ENCODE measurements at regions not wholly inside any gene's neighbourhood (a gene's known extent, or its start where the extent isn't known, plus 50 kb on each side); places are given as distances from the start of the nearest gene placed in this dataset.

DNA sequence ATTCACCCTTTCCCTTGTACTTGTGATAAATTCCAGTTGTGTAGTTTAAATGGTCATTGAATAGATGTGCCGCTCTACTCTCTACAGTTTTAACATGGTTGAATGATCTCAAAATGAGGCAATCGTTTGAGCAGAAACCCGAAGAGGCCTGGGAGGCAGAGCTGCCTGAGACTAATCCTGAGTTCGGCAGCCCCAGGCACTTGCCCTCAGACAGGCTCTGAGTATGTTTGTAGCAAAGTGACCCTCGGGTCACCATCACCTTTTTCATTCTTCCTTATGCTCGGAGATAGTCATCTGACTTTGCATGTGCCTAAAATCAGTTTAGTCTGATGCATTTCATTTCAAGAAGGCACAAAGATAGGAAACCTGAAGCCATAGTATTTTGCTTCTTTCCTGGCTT, 184.0 kb upstream of the RBFOX1 start:
- Histone ChIP-seq H3K27ac (ENCODE audit: low read length) (no peak overlapping the region), H3K9me3 (ENCODE audit: control insufficient read depth in 2 of 2, low read length in 2 of 2) (no peaks in the 10 kb centered on the region), H3K4me3 (ENCODE audit: low read length in 2 of 2) (no peak overlapping the region), H3K36me3 (ENCODE audit: control insufficient read depth in 2 of 2, insufficient read depth in 2 of 2, low read length in 2 of 2) (no peaks in the 10 kb centered on the region), H3K9ac (ENCODE audit: low read length in 2 of 2) (no peak overlapping the region), H3K27me3 (ENCODE audit: control insufficient read depth in 1 of 2, insufficient read depth in 2 of 2, low read length in 2 of 2) (no peaks in the 10 kb centered on the region), H3K4me1 (ENCODE audit: control insufficient read depth, insufficient read depth, low read length) (no peaks in the 10 kb centered on the region)

DNA sequence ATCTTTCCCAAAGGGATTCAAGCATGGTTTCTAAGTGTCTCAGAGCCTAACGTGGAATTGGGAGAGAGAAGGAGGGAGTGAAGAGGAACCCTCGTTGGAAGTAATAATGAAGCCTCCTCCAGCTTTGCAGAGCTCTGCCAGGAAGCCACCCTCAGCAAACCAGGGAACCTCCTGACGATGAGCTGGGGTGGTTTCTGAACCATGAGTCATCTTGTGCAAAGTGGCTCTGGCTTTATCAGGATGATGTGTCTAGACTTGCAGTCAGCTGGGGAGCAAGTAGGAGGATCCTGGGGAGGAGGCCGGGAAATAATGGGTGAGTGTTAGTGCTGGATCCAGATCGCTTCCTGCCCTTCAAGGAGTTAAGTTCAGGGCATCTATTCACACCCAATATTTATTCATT, 191.7 kb upstream of the RBFOX1 start:
- peaks cover 0 to 3% of the 10 kb centered on the region in 2 donors for H3K9me3 ChIP-seq (ENCODE audit: control insufficient read depth in 2 of 2, low read length in 2 of 2)

DNA sequence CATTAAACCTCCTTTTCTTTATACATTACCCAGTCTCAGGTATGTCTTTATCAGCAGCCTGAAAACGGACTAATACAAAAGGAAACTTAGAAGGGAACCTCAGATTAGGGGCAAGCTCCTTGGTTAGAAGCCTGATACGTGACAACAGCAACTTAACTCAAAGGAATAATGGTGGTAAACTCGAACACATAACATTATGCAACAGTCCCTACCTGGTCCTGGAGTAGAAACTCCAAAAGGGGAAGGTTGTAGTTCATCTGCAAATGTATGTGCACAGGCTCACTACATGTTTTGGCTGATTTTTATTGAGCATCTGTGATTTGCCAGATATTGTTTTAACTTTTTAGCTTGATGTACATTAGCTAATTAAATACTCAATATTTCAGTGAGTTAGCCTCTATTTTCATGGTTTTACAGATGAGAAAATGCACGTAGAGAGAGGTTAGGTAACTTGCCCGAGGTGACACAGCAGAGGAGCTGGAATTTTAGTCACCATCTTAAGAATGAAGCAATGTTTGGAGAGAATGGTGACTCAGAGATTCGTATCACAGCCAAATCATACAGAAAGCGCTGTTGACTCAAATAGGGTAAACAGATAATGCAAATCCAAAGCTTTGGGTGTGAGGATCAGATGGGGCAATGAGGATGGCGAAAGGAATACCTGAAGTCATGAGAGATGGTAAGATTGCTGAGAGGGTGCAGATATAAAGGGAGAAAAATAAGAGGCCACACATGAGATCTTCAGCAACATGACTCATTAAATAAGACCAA, 194.9 kb upstream of the RBFOX1 start:
- Histone ChIP-seq H3K27me3 (ENCODE audit: control insufficient read depth in 1 of 2, insufficient read depth in 2 of 2, low read length in 2 of 2) (no peaks in the 10 kb centered on the region), H3K9me3 (ENCODE audit: control insufficient read depth in 2 of 2, low read length in 2 of 2) (peaks cover 0 to 3% of the 10 kb centered on the region in 2 donors), H3K9ac (ENCODE audit: low read length in 2 of 2) (no peak overlapping the region), H3K36me3 (ENCODE audit: control insufficient read depth in 2 of 2, insufficient read depth in 2 of 2, low read length in 2 of 2) (no peaks in the 10 kb centered on the region), H3K4me3 (ENCODE audit: low read length in 2 of 2) (no peak overlapping the region), H3K27ac (ENCODE audit: low read length) (no peak overlapping the region), H3K4me1 (ENCODE audit: control insufficient read depth, insufficient read depth, low read length) (no peaks in the 10 kb centered on the region)

More for the DNA sequence above, 191.7 kb upstream of the RBFOX1 start:
- Histone ChIP-seq H3K27ac (ENCODE audit: low read length) (no peak overlapping the region), H3K9ac (ENCODE audit: low read length in 2 of 2) (no peak overlapping the region), H3K36me3 (ENCODE audit: control insufficient read depth in 2 of 2, insufficient read depth in 2 of 2, low read length in 2 of 2) (no peaks in the 10 kb centered on the region), H3K4me3 (ENCODE audit: low read length in 2 of 2) (no peak overlapping the region), H3K4me1 (ENCODE audit: control insufficient read depth, insufficient read depth, low read length) (no peaks in the 10 kb centered on the region), H3K27me3 (ENCODE audit: control insufficient read depth in 1 of 2, insufficient read depth in 2 of 2, low read length in 2 of 2) (no peaks in the 10 kb centered on the region)

DNA sequence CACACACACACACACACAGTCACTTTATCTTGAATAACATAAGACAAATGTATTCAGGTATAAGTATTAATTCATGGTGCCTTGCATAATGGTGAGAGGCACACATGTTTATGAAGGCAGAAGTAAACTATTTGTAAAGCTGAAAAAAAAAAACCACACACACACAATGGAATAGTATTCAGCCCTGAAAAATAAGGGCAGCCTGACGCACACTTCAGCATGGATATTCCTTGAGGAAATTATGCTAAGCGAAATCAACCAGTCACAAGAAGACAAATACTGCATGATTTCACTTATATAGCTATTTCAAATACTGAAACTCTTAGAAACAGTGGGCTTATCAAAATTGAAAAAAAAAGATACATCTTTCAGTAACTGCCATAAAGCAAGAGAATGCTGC, 200.2 kb upstream of the RBFOX1 start:
- H3K9ac ChIP-seq (ENCODE audit: low read length in 2 of 2) = no peak overlapping the region
- peaks cover 0 to 3% of the 10 kb centered on the region in 2 donors for H3K9me3 ChIP-seq (ENCODE audit: control insufficient read depth in 2 of 2, low read length in 2 of 2)
- H3K27me3 ChIP-seq (ENCODE audit: control insufficient read depth in 1 of 2, insufficient read depth in 2 of 2, low read length in 2 of 2) = no peaks in the 10 kb centered on the region
- H3K4me3 ChIP-seq (ENCODE audit: low read length in 2 of 2) = no peak overlapping the region
- no peak overlapping the region for H3K27ac ChIP-seq (ENCODE audit: low read length)
- no peaks in the 10 kb centered on the region for H3K36me3 ChIP-seq (ENCODE audit: control insufficient read depth in 2 of 2, insufficient read depth in 2 of 2, low read length in 2 of 2)
- no peaks in the 10 kb centered on the region for H3K4me1 ChIP-seq (ENCODE audit: control insufficient read depth, insufficient read depth, low read length)

DNA sequence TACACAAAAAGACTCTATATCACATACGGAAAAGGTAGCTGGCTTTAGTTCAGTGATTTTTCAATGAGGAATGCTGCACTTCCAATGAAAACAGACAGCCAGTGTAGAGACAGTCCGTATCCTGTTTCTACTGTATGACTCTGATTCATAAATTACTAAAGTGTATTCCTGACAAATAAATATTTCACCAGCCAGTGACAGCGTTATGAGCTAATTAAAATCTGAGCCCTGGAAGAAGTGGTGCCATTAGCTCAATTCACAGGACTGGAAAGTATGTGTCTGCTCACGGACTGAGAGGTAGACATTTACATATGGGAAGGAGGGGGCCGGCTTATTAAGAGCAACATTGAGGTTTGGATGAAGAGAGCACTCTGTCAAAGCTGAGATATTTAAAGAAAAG, 207.9 kb upstream of the RBFOX1 start:
- H3K27me3 ChIP-seq (ENCODE audit: control insufficient read depth in 1 of 2, insufficient read depth in 2 of 2, low read length in 2 of 2) = no peaks in the 10 kb centered on the region
- no peak overlapping the region for H3K9ac ChIP-seq (ENCODE audit: low read length in 2 of 2)
- no peaks in the 10 kb centered on the region for H3K4me1 ChIP-seq (ENCODE audit: control insufficient read depth, insufficient read depth, low read length)
- H3K27ac ChIP-seq (ENCODE audit: low read length) = no peak overlapping the region
- H3K9me3 ChIP-seq (ENCODE audit: control insufficient read depth in 2 of 2, low read length in 2 of 2) = no peaks in the 10 kb centered on the region
- H3K36me3 ChIP-seq (ENCODE audit: control insufficient read depth in 2 of 2, insufficient read depth in 2 of 2, low read length in 2 of 2) = no peaks in the 10 kb centered on the region
- H3K4me3 ChIP-seq (ENCODE audit: low read length in 2 of 2) = no peak overlapping the region

DNA sequence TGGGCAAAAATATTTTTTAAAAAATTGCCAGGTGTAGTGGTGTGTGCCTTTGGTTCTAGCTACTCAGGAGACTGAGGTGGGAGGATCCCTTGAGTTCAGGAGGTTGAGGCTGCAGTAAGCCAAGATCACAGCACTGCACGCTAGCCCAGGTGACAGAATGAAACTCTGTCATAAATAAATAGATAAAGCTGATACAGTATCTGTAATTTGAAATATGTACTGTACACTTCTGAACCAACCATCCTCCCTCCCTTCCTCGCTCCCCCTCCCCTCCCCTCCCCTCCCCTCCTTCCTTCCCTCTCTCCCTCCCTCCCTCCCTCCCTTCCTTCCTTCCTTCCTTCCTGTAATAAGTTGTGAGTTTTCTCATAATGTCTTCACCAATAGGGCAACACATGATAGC, 208.4 kb upstream of the RBFOX1 start:
- H3K9me3 ChIP-seq (ENCODE audit: control insufficient read depth in 2 of 2, low read length in 2 of 2) = no peaks in the 10 kb centered on the region

DNA sequence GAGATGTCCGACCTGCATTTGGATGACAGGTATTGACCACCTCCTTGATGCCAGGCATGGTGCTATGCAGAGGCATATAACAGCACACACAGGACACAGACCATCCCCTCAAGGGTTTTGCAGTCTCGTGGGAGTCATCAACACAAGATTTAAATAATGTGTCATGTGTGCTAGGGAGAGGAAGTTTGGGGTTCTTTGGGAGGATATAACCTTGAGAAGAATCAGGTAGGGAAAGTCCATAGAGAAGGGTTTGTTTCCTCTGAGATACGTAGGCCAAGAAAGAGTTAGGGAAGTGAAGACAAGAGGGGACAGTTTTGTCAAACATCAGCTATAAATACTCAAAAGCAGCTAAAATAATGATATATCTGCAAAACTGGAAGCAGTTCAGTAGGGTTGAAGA, 215.9 kb upstream of the RBFOX1 start:
- H3K9me3 ChIP-seq (ENCODE audit: control insufficient read depth in 2 of 2, low read length in 2 of 2) = no peaks in the 10 kb centered on the region
- H3K27ac ChIP-seq (ENCODE audit: low read length) = no peak overlapping the region
- no peaks in the 10 kb centered on the region for H3K4me1 ChIP-seq (ENCODE audit: control insufficient read depth, insufficient read depth, low read length)
- H3K4me3 ChIP-seq (ENCODE audit: low read length in 2 of 2) = no peak overlapping the region
- H3K9ac ChIP-seq (ENCODE audit: low read length in 2 of 2) = no peak overlapping the region
- no peaks in the 10 kb centered on the region for H3K27me3 ChIP-seq (ENCODE audit: control insufficient read depth in 1 of 2, insufficient read depth in 2 of 2, low read length in 2 of 2)
- no peaks in the 10 kb centered on the region for H3K36me3 ChIP-seq (ENCODE audit: control insufficient read depth in 2 of 2, insufficient read depth in 2 of 2, low read length in 2 of 2)

More for the DNA sequence above, 208.4 kb upstream of the RBFOX1 start:
- no peak overlapping the region for H3K4me3 ChIP-seq (ENCODE audit: low read length in 2 of 2)
- H3K27me3 ChIP-seq (ENCODE audit: control insufficient read depth in 1 of 2, insufficient read depth in 2 of 2, low read length in 2 of 2) = no peaks in the 10 kb centered on the region
- no peak overlapping the region for H3K9ac ChIP-seq (ENCODE audit: low read length in 2 of 2)
- H3K27ac ChIP-seq (ENCODE audit: low read length) = no peak overlapping the region
- no peaks in the 10 kb centered on the region for H3K36me3 ChIP-seq (ENCODE audit: control insufficient read depth in 2 of 2, insufficient read depth in 2 of 2, low read length in 2 of 2)
- H3K4me1 ChIP-seq (ENCODE audit: control insufficient read depth, insufficient read depth, low read length) = no peaks in the 10 kb centered on the region

DNA sequence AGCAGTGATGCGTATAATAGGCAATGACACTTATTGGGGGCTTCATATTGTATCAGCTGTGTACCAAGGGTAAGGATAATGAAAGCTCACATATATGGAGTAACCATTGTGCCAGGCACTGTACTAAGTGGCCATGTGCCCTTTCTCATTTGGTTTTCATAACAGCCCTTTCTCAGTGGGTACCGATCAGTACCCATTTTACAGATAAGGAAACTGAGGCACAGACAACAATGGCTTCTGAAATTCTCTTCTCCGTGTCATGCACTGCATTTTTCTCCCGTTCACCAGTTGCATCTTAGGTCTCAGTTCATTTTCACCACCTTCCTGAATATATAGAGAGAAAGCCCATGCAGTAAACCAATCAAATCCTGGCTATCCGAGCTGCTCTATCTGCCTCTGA, 216.7 kb upstream of the RBFOX1 start:
- H3K27me3 ChIP-seq (ENCODE audit: control insufficient read depth in 1 of 2, insufficient read depth in 2 of 2, low read length in 2 of 2) = no peaks in the 10 kb centered on the region

DNA sequence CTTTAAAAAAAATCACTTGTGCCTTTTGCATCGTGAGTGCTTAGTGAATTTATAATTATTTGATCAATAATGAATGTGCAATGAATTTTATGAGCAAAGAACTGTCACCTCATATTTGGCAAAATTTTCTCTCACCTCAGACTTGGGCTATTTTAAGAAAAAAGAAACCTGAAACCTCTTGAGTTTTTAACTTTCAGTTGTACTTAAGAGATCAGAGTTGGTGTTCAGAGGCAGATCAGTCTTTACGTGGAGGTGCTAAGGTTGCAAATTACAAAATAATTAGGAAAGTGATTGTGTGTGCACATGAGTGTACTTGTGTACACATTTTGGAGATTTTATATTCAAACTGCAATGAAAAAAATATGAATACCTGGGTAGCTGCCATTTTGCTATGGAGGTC, 218.7 kb upstream of the RBFOX1 start:
- H3K9me3 ChIP-seq (ENCODE audit: control insufficient read depth in 2 of 2, low read length in 2 of 2) = no peaks in the 10 kb centered on the region
- H3K27me3 ChIP-seq (ENCODE audit: control insufficient read depth in 1 of 2, insufficient read depth in 2 of 2, low read length in 2 of 2) = no peaks in the 10 kb centered on the region
- H3K36me3 ChIP-seq (ENCODE audit: control insufficient read depth in 2 of 2, insufficient read depth in 2 of 2, low read length in 2 of 2) = no peaks in the 10 kb centered on the region
- H3K9ac ChIP-seq (ENCODE audit: low read length in 2 of 2) = no peak overlapping the region
- no peak overlapping the region for H3K27ac ChIP-seq (ENCODE audit: low read length)
- no peak overlapping the region for H3K4me3 ChIP-seq (ENCODE audit: low read length in 2 of 2)
- H3K4me1 ChIP-seq (ENCODE audit: control insufficient read depth, insufficient read depth, low read length) = no peaks in the 10 kb centered on the region

More for the DNA sequence above, 216.7 kb upstream of the RBFOX1 start:
- H3K27ac ChIP-seq (ENCODE audit: low read length) = no peak overlapping the region
- H3K4me3 ChIP-seq (ENCODE audit: low read length in 2 of 2) = no peak overlapping the region
- no peaks in the 10 kb centered on the region for H3K4me1 ChIP-seq (ENCODE audit: control insufficient read depth, insufficient read depth, low read length)
- no peaks in the 10 kb centered on the region for H3K36me3 ChIP-seq (ENCODE audit: control insufficient read depth in 2 of 2, insufficient read depth in 2 of 2, low read length in 2 of 2)
- no peak overlapping the region for H3K9ac ChIP-seq (ENCODE audit: low read length in 2 of 2)
- H3K9me3 ChIP-seq (ENCODE audit: control insufficient read depth in 2 of 2, low read length in 2 of 2) = no peaks in the 10 kb centered on the region

DNA sequence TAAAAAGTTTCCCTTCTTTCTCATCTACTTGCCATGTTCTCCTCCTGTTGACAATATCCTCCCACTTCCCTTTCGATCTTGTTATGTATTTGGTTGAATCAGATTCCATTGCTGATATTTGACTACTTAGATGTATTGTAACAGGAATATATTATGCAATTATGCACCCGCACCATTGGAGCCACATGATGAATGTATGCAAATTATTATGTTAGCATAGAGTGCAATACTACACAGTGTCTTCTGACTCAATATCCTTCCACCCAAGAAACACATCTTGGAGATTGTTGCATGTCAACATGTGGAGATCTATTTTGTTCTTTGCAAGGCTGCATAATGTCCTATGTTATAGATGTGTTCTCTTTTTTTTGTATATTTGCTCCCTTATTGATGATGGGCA, 219.2 kb upstream of the RBFOX1 start:
- H3K27ac ChIP-seq (ENCODE audit: low read length) = no peak overlapping the region
- H3K4me3 ChIP-seq (ENCODE audit: low read length in 2 of 2) = no peak overlapping the region
- H3K9ac ChIP-seq (ENCODE audit: low read length in 2 of 2) = no peak overlapping the region
- H3K9me3 ChIP-seq (ENCODE audit: control insufficient read depth in 2 of 2, low read length in 2 of 2) = no peaks in the 10 kb centered on the region
- no peaks in the 10 kb centered on the region for H3K4me1 ChIP-seq (ENCODE audit: control insufficient read depth, insufficient read depth, low read length)
- no peaks in the 10 kb centered on the region for H3K36me3 ChIP-seq (ENCODE audit: control insufficient read depth in 2 of 2, insufficient read depth in 2 of 2, low read length in 2 of 2)
- no peaks in the 10 kb centered on the region for H3K27me3 ChIP-seq (ENCODE audit: control insufficient read depth in 1 of 2, insufficient read depth in 2 of 2, low read length in 2 of 2)

DNA sequence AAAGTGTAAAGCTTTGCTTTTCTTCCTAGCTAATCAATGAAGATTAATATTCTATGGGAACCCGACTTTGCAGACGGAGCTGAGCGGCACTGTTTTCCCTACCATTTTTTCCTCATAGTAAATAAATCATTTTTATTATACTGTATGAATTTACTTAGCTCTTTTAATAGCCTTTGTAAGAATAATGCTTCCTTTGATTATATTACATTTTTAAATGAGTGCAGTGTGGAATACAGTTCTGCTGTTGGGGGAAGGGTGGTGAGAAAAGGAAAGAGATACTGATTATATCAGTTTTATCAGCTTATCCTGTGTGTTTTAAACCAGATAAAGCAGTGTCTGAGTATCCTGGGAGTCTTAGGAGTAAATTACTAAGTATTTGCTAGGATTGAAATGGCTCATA, 221.4 kb upstream of the RBFOX1 start:
- Histone ChIP-seq H3K9me3 (ENCODE audit: control insufficient read depth in 2 of 2, low read length in 2 of 2) (no peaks in the 10 kb centered on the region), H3K27me3 (ENCODE audit: control insufficient read depth in 1 of 2, insufficient read depth in 2 of 2, low read length in 2 of 2) (no peaks in the 10 kb centered on the region), H3K4me3 (ENCODE audit: low read length in 2 of 2) (no peak overlapping the region), H3K27ac (ENCODE audit: low read length) (no peak overlapping the region), H3K4me1 (ENCODE audit: control insufficient read depth, insufficient read depth, low read length) (no peaks in the 10 kb centered on the region), H3K9ac (ENCODE audit: low read length in 2 of 2) (no peak overlapping the region), H3K36me3 (ENCODE audit: control insufficient read depth in 2 of 2, insufficient read depth in 2 of 2, low read length in 2 of 2) (no peaks in the 10 kb centered on the region)
